ENCODE measurements at regions not wholly inside any gene's neighbourhood (a gene's known extent, or its start where the extent isn't known, plus 50 kb on each side); places are given as distances from the start of the nearest gene placed in this dataset.

- TF ChIP-seq POLR2A (IDR thresholded peaks at IDR 0.05): no peak
- TF ChIP-seq, protein P1, sequence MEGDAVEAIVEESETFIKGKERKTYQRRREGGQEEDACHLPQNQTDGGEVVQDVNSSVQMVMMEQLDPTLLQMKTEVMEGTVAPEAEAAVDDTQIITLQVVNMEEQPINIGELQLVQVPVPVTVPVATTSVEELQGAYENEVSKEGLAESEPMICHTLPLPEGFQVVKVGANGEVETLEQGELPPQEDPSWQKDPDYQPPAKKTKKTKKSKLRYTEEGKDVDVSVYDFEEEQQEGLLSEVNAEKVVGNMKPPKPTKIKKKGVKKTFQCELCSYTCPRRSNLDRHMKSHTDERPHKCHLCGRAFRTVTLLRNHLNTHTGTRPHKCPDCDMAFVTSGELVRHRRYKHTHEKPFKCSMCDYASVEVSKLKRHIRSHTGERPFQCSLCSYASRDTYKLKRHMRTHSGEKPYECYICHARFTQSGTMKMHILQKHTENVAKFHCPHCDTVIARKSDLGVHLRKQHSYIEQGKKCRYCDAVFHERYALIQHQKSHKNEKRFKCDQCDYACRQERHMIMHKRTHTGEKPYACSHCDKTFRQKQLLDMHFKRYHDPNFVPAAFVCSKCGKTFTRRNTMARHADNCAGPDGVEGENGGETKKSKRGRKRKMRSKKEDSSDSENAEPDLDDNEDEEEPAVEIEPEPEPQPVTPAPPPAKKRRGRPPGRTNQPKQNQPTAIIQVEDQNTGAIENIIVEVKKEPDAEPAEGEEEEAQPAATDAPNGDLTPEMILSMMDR (IDR thresholded peaks at IDR 0.05): no peak
Measured at GRCh38 chr20:11995805-11996567, 78.3 kb downstream of the BTBD3 start.

Measured in lower leg skin (tissue), 3 donors.